HepG2 (cell line): ENCODE measurements at regions not wholly inside any gene's neighbourhood (a gene's known extent, or its start where the extent isn't known, plus 50 kb on each side); places are given as distances from the start of the nearest gene placed in this dataset.

Experiments used
- ATRX ChIP-seq: sonication (generic); formaldehyde crosslinking; IDR thresholded peaks from 2 replicates; pipeline ENCODE4 v1.4.0; 2020; ENCODE audit warnings: missing genetic modification reagents, borderline replicate concordance
- CENPX ChIP-seq: sonication (generic); formaldehyde crosslinking; IDR thresholded peaks from 2 replicates; pipeline ENCODE4 v1.9.0; 2021; ENCODE audit warnings: mild to moderate bottlenecking, missing genetic modification reagents, moderate library complexity
- ERF ChIP-seq: IDR thresholded peaks from 2 replicates; pipeline ENCODE4 v1.6.1; 2018; ENCODE audit warnings: missing biosample characterization, missing genetic modification reagents
- GABPB1 ChIP-seq: IDR thresholded peaks from 2 replicates; pipeline ENCODE4 v1.6.1; 2016; ENCODE audit warnings: mild to moderate bottlenecking, missing genetic modification reagents, moderate library complexity, missing compliant biosample characterization
- MEF2D ChIP-seq: sonication (generic); formaldehyde crosslinking; IDR thresholded peaks from 2 replicates; pipeline ENCODE4 v1.5.1; 2020; ENCODE audit warnings: mild to moderate bottlenecking, missing genetic modification reagents
- MEIS1 ChIP-seq: sonication (generic); formaldehyde crosslinking; IDR thresholded peaks from 2 replicates; pipeline ENCODE4 v1.9.0; 2021; ENCODE audit warnings: mild to moderate bottlenecking, missing genetic modification reagents, moderate library complexity, borderline replicate concordance
- NFE2L2 ChIP-seq: fragments of 150-350 bp; IDR thresholded peaks from 2 replicates; pipeline ENCODE4 v1.6.1; 2014; ENCODE audit warnings: low read length
- NFKBIZ ChIP-seq: IDR thresholded peaks from 2 replicates; pipeline ENCODE4 v1.6.1; 2018; ENCODE audit warnings: missing genetic modification reagents, missing compliant biosample characterization
- NONO ChIP-seq, 2 experiments: fragments of 450-650 bp in 1 of 2; sonication (generic) in 1 of 2; formaldehyde crosslinking in 1 of 2; IDR thresholded peaks in 1 of 2; conservative IDR thresholded peaks in 1 of 2; 2 replicates each; pipeline versions ENCODE4 v1.6.1 to v1.8.0; 2017 to 2022; ENCODE audit warnings: mild to moderate bottlenecking in 1 of 2, missing genetic modification reagents in 1 of 2, moderate library complexity in 1 of 2
- NR0B2 ChIP-seq: sonication (generic); formaldehyde crosslinking; IDR thresholded peaks from 2 replicates; pipeline ENCODE4 v1.4.0; 2020; ENCODE audit warnings: mild to moderate bottlenecking, missing genetic modification reagents
- PHF8 ChIP-seq: sonication (generic); formaldehyde crosslinking; IDR thresholded peaks from 2 replicates; pipeline ENCODE4 v1.5.0; 2020; ENCODE audit warnings: missing genetic modification reagents
- PLSCR1 ChIP-seq: sonication (generic); formaldehyde crosslinking; IDR thresholded peaks from 2 replicates; pipeline ENCODE4 v1.5.0; 2020; ENCODE audit warnings: missing genetic modification reagents, mild to moderate bottlenecking, borderline replicate concordance
- POLR2G ChIP-seq: fragments of 200-400 bp; formaldehyde crosslinking; IDR thresholded peaks from 2 replicates; pipeline ENCODE4 v1.6.1; 2018; ENCODE audit warnings: mild to moderate bottlenecking, low read depth, low read length, moderate library complexity
- SETDB1 ChIP-seq: sonication (generic); formaldehyde crosslinking; IDR thresholded peaks from 2 replicates; pipeline ENCODE4 v1.5.1; 2020; ENCODE audit warnings: missing genetic modification reagents, mild to moderate bottlenecking, borderline replicate concordance
- SOX6 ChIP-seq, 2 experiments: fragments of 450-650 bp in 1 of 2; sonication (generic) in 1 of 2; formaldehyde crosslinking in 1 of 2; IDR thresholded peaks; 2 replicates each; pipeline versions ENCODE4 v1.4.0 to v1.6.1; 2017 to 2020; ENCODE audit warnings: antibody characterized with exemption in 1 of 2, mild to moderate bottlenecking in 1 of 2, missing genetic modification reagents in 1 of 2
- SSRP1 ChIP-seq: IDR thresholded peaks from 2 replicates; pipeline ENCODE4 v1.6.1; 2016; ENCODE audit warnings: control low read depth
- ZBTB20 ChIP-seq: sonication (generic); formaldehyde crosslinking; IDR thresholded peaks from 2 replicates; pipeline ENCODE4 v1.8.1; 2023; ENCODE audit warnings: missing genetic modification reagents, low read depth, mild to moderate bottlenecking, borderline replicate concordance
- ZNF18 ChIP-seq: sonication (generic); formaldehyde crosslinking; IDR thresholded peaks from 2 replicates; pipeline ENCODE4 v1.8.0; 2022; ENCODE audit warnings: mild to moderate bottlenecking, missing genetic modification reagents; ENCODE audit not compliant: insufficient replicate concordance
- ZNF331 ChIP-seq: sonication (generic); formaldehyde crosslinking; IDR thresholded peaks from 2 replicates; pipeline ENCODE4 v1.4.0; 2020; ENCODE audit warnings: missing genetic modification reagents
- ZNF546 ChIP-seq: sonication (generic); formaldehyde crosslinking; conservative IDR thresholded peaks from 2 replicates; pipeline ENCODE4 v1.8.1; 2023; ENCODE audit warnings: mild to moderate bottlenecking, missing genetic modification reagents
- ZNF567 ChIP-seq: sonication (generic); formaldehyde crosslinking; IDR thresholded peaks from 2 replicates; pipeline ENCODE4 v1.8.1; 2023; ENCODE audit warnings: mild to moderate bottlenecking, missing genetic modification reagents, borderline replicate concordance
- ZSCAN22 ChIP-seq: sonication (generic); formaldehyde crosslinking; IDR thresholded peaks from 2 replicates; pipeline ENCODE4 v1.4.0; 2020; ENCODE audit warnings: mild to moderate bottlenecking, missing genetic modification reagents
- ZUFSP ChIP-seq: sonication (generic); formaldehyde crosslinking; IDR thresholded peaks from 2 replicates; pipeline ENCODE4 v1.9.0; 2021; ENCODE audit warnings: missing genetic modification reagents, mild to moderate bottlenecking, borderline replicate concordance
- TF ChIP-seq, protein P1 (sequence below): sonication (generic); formaldehyde crosslinking; IDR thresholded peaks from 2 replicates; pipeline ENCODE4 v1.4.0; 2020; ENCODE audit warnings: missing genetic modification reagents

DNA sequence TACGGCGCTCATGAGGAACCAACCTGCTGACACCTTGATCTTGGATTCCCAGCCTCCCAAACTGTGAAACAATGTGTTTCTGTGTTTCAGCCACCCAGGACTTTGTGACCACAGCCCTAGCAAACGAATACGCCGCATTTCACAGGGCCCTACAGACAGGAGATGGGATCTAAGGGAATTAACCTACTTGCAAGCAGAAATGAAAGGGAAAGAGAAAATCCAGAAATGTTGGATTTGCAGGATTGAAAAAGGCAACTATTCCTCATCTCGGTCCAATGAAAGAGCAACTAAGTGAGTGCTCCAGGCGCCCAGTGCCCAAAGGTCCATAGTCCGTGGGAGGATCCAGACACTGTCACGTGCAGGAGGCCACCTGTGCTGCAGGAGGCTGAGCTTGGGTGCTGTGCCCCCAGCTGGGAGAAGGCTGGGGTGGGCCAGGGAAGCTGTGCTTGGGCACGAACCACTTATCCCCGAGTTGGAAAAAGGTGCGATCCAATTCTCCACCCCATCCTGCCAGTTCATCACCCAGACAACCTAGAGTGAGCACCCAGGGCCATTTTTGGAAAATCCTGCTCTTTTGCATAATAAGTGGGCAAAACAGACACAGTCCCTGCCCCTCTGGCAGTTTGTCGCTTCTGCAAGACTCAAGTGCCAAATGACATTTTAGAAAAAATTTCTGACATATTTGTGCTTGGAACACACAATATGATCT lies 177.9 kb downstream of the C9orf50 start (continued):
- TF ChIP-seq ZUFSP (CRISPR knock-in tag), result no peak
- 0 out of 2 replicates have a peak, but pooled peaks have one; percentile 56 for TF ChIP-seq NR0B2 (CRISPR knock-in tag)
- TF ChIP-seq ZSCAN22, result no peak
- TF ChIP-seq NONO (IDR thresholded peaks at IDR 0.05), result no peak
- TF ChIP-seq NONO (CRISPR knock-in tag; conservative IDR thresholded peaks at IDR 0.05), result peak; percentile 47; the same call in 1 of the 2 replicates
- no peak for TF ChIP-seq ZNF18 (CRISPR knock-in tag)
- TF ChIP-seq MEIS1, result no peak
- peak; percentile 49 for TF ChIP-seq ZNF331 (CRISPR knock-in tag)
- TF ChIP-seq GABPB1, result 0 out of 2 replicates have a peak, but pooled peaks have one; percentile 31
- TF ChIP-seq NFKBIZ, result 0 out of 2 replicates have a peak, but pooled peaks have one; percentile 51
- TF ChIP-seq NFE2L2, result no peak
- no peak for TF ChIP-seq SETDB1 (CRISPR knock-in tag)
- TF ChIP-seq ZBTB20 (CRISPR knock-in tag), result peak; percentile 48; the same call in 1 of the 2 replicates
- 0 out of 2 replicates have a peak, but pooled peaks have one; percentile 45 for TF ChIP-seq POLR2G
- TF ChIP-seq SSRP1 (CRISPR knock-in tag), result no peak
- no peak for TF ChIP-seq PLSCR1 (CRISPR knock-in tag)
- no peak for TF ChIP-seq ZNF546 (CRISPR knock-in tag)
- 0 out of 2 replicates have a peak, but pooled peaks have one; percentile 70 for TF ChIP-seq ZNF567 (CRISPR knock-in tag)
- TF ChIP-seq ATRX (CRISPR knock-in tag), result no peak
- 0 out of 2 replicates have a peak, but pooled peaks have one; percentile 40 for TF ChIP-seq MEF2D (CRISPR knock-in tag)
- peak; percentile 47; the same call in 1 of the 2 replicates for TF ChIP-seq ERF (CRISPR knock-in tag)
- TF ChIP-seq, protein P1, sequence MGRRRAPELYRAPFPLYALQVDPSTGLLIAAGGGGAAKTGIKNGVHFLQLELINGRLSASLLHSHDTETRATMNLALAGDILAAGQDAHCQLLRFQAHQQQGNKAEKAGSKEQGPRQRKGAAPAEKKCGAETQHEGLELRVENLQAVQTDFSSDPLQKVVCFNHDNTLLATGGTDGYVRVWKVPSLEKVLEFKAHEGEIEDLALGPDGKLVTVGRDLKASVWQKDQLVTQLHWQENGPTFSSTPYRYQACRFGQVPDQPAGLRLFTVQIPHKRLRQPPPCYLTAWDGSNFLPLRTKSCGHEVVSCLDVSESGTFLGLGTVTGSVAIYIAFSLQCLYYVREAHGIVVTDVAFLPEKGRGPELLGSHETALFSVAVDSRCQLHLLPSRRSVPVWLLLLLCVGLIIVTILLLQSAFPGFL (CRISPR knock-in tag), result no peak
- peak; percentile 29; the same call in 1 of the 2 replicates for TF ChIP-seq PHF8 (CRISPR knock-in tag)
- TF ChIP-seq CENPX (CRISPR knock-in tag), result no peak
- TF ChIP-seq SOX6 (IDR thresholded peaks at IDR 0.05), result no peak
- TF ChIP-seq SOX6 (CRISPR knock-in tag; IDR thresholded peaks at IDR 0.05), result peak; percentile 72
